HEK293 (cell line): ENCODE measurements at regions not wholly inside any gene's neighbourhood (a gene's known extent, or its start where the extent isn't known, plus 50 kb on each side); places are given as distances from the start of the nearest gene placed in this dataset.

Experiments used
- CTCF ChIA-PET: fragments of 350-600 bp; formaldehyde crosslinking; extraction: SDS; loops from one replicate; lab custom pipeline; 2021; ENCODE audit warnings: antibody characterized with exemption; lab: Yijun Ruan, JAX
- POLR2A ChIA-PET: fragments of 300-600 bp; formaldehyde crosslinking; extraction: SDS; loops from one replicate; lab custom pipeline; 2020; ENCODE audit warnings: antibody characterized with exemption, inconsistent platforms; lab: Yijun Ruan, JAX
- H3K27ac ChIP-seq: fragments of 200-500 bp; sonication (Bioruptor generic); 2 replicates; pipeline ENCODE4 v1.5.1; 2014; ENCODE audit warnings: low read depth, low read length, control low read depth, inconsistent platforms; ENCODE audit errors: extremely low read depth
- H3K36me3 ChIP-seq, 2 experiments: fragments of 200-500 bp in 1 of 2; sonication (Bioruptor generic) in 1 of 2; 1 replicate in 1 of 2; 2 replicates in 1 of 2; pipeline ENCODE4 v1.5.1; 2014 to 2017; ENCODE audit warnings: inconsistent platforms in 2 of 2, low read length in 2 of 2; ENCODE audit not compliant: control insufficient read depth in 2 of 2, insufficient read depth in 1 of 2
- H3K4me1 ChIP-seq: fragments of 200-500 bp; sonication (Bioruptor generic); 2 replicates; pipeline ENCODE4 v1.5.1; 2014; ENCODE audit warnings: mild to moderate bottlenecking, low read length, inconsistent platforms; ENCODE audit not compliant: control insufficient read depth, insufficient read depth
- H3K4me3 ChIP-seq: 2 replicates; pipeline ENCODE4 v1.5.1; 2011; ENCODE audit warnings: low read depth, mild to moderate bottlenecking, control low read depth, low read length, moderate library complexity
- H3K9me3 ChIP-seq: fragments of 200-500 bp; sonication (Bioruptor generic); 2 replicates; pipeline ENCODE4 v1.5.1; 2014; ENCODE audit warnings: low read depth, low read length, inconsistent platforms; ENCODE audit not compliant: control insufficient read depth, insufficient read depth
- BCL6B ChIP-seq: fragments of 450-650 bp; formaldehyde crosslinking; IDR thresholded peaks from 2 replicates; pipeline ENCODE4 v1.5.1; 2017; ENCODE audit warnings: missing biosample characterization, missing genetic modification characterization
- FEZF1 ChIP-seq: fragments of 450-650 bp; formaldehyde crosslinking; IDR thresholded peaks from 2 replicates; pipeline ENCODE4 v1.5.1; 2016; ENCODE audit warnings: missing biosample characterization, missing genetic modification characterization
- HOXA7 ChIP-seq: sonication (generic); formaldehyde crosslinking; IDR thresholded peaks from 2 replicates; pipeline ENCODE4 v1.8.1; 2022; ENCODE audit warnings: missing genetic modification reagents, borderline replicate concordance
- OVOL3 ChIP-seq: fragments of 450-650 bp; formaldehyde crosslinking; IDR thresholded peaks from 2 replicates; pipeline ENCODE4 v1.5.1; 2016; ENCODE audit warnings: missing biosample characterization, missing genetic modification characterization
- ZEB2 ChIP-seq: fragments of 450-650 bp; formaldehyde crosslinking; IDR thresholded peaks from 2 replicates; pipeline ENCODE4 v1.5.1; 2016; ENCODE audit warnings: missing biosample characterization, missing genetic modification characterization
- ZFHX2 ChIP-seq: fragments of 450-650 bp; formaldehyde crosslinking; conservative IDR thresholded peaks from 2 replicates; pipeline ENCODE4 v1.5.1; 2016; ENCODE audit warnings: missing biosample characterization, missing genetic modification characterization
- ZFP37 ChIP-seq: fragments of 450-650 bp; formaldehyde crosslinking; IDR thresholded peaks from 2 replicates; pipeline ENCODE4 v1.5.1; 2016; ENCODE audit warnings: missing biosample characterization, missing genetic modification characterization
- ZNF157 ChIP-seq: fragments of 450-650 bp; formaldehyde crosslinking; IDR thresholded peaks from 2 replicates; pipeline ENCODE4 v1.5.1; 2016; ENCODE audit warnings: missing biosample characterization, missing genetic modification characterization
- ZNF16 ChIP-seq: fragments of 450-650 bp; formaldehyde crosslinking; IDR thresholded peaks from 2 replicates; pipeline ENCODE4 v1.5.1; 2016; ENCODE audit warnings: low read depth, missing biosample characterization, missing genetic modification characterization
- ZNF274 ChIP-seq, 2 experiments: fragments of 200-500 bp in 1 of 2; fragments of 450-650 bp in 1 of 2; sonication (Bioruptor generic) in 1 of 2; formaldehyde crosslinking in 1 of 2; IDR thresholded peaks; 2 replicates each; pipeline versions ENCODE4 v1.5.1 to v1.6.1; 2014 to 2016; ENCODE audit warnings: borderline replicate concordance in 1 of 2, inconsistent platforms in 1 of 2, low read length in 1 of 2, missing biosample characterization in 1 of 2, missing genetic modification characterization in 1 of 2
- ZNF302 ChIP-seq: fragments of 450-650 bp; formaldehyde crosslinking; IDR thresholded peaks from 2 replicates; pipeline ENCODE4 v1.5.1; 2016; ENCODE audit warnings: missing biosample characterization, missing genetic modification characterization, low read depth
- ZNF510 ChIP-seq: fragments of 450-650 bp; formaldehyde crosslinking; IDR thresholded peaks from 2 replicates; pipeline ENCODE4 v1.5.1; 2018; ENCODE audit warnings: mild to moderate bottlenecking, missing genetic modification characterization, missing biosample characterization; ENCODE audit not compliant: insufficient replicate concordance
- ZNF548 ChIP-seq: fragments of 450-650 bp; formaldehyde crosslinking; IDR thresholded peaks from 2 replicates; pipeline ENCODE4 v1.5.1; 2016; ENCODE audit warnings: missing biosample characterization, missing genetic modification characterization
- ZNF561 ChIP-seq: fragments of 450-650 bp; IDR thresholded peaks from 2 replicates; pipeline ENCODE4 v1.5.1; 2018; ENCODE audit warnings: missing biosample characterization, missing genetic modification characterization, borderline replicate concordance
- ZNF585B ChIP-seq: fragments of 450-650 bp; formaldehyde crosslinking; IDR thresholded peaks from 2 replicates; pipeline ENCODE4 v1.5.1; 2016; ENCODE audit warnings: missing biosample characterization, missing genetic modification characterization
- ZNF639 ChIP-seq: fragments of 450-650 bp; formaldehyde crosslinking; IDR thresholded peaks from 2 replicates; pipeline ENCODE4 v1.5.1; 2016; ENCODE audit warnings: missing biosample characterization, missing genetic modification characterization
- ZNF670 ChIP-seq: fragments of 450-650 bp; formaldehyde crosslinking; IDR thresholded peaks from 2 replicates; pipeline ENCODE4 v1.5.1; 2016; ENCODE audit warnings: missing biosample characterization, missing genetic modification characterization, low read depth
- ZNF692 ChIP-seq: fragments of 450-650 bp; formaldehyde crosslinking; IDR thresholded peaks from 2 replicates; pipeline ENCODE4 v1.5.1; 2016; ENCODE audit warnings: missing biosample characterization, missing genetic modification characterization
- ZNF76 ChIP-seq: fragments of 450-650 bp; formaldehyde crosslinking; IDR thresholded peaks from 2 replicates; pipeline ENCODE4; 2016; ENCODE audit warnings: low read depth, missing biosample characterization, missing genetic modification characterization, borderline replicate concordance
- ZNF830 ChIP-seq: fragments of 450-650 bp; IDR thresholded peaks from 2 replicates; pipeline ENCODE4 v1.5.0; 2018; ENCODE audit warnings: missing biosample characterization, missing genetic modification characterization, low read depth, mild to moderate bottlenecking, moderate library complexity
- ZNF843 ChIP-seq: fragments of 450-650 bp; formaldehyde crosslinking; IDR thresholded peaks from 2 replicates; pipeline ENCODE4 v1.5.1; 2016; ENCODE audit warnings: missing biosample characterization, missing genetic modification characterization
- ZSCAN30 ChIP-seq: fragments of 450-650 bp; IDR thresholded peaks from 2 replicates; pipeline ENCODE4 v1.5.1; 2018; ENCODE audit warnings: missing biosample characterization, mild to moderate bottlenecking, missing genetic modification characterization, moderate library complexity
- TF ChIP-seq, protein P1 (sequence below): fragments of 450-650 bp; formaldehyde crosslinking; IDR thresholded peaks from 2 replicates; pipeline ENCODE4 v1.5.1; 2016; ENCODE audit warnings: missing biosample characterization, missing genetic modification characterization, low read depth
- TF ChIP-seq, protein P2 (sequence below): fragments of 450-650 bp; formaldehyde crosslinking; IDR thresholded peaks from 2 replicates; pipeline ENCODE4 v1.5.1; 2017; ENCODE audit warnings: missing biosample characterization, missing genetic modification characterization
- TF ChIP-seq, protein P3 (sequence below): fragments of 450-650 bp; formaldehyde crosslinking; IDR thresholded peaks from 2 replicates; pipeline ENCODE4 v1.5.1; 2016; ENCODE audit warnings: missing biosample characterization, missing genetic modification characterization

GRCh38 chr5:116658141-116658540 is 83.5 kb upstream of the SEMA6A start (continued):
- TF ChIP-seq OVOL3, result no peak
- no peak for TF ChIP-seq ZNF639
- TF ChIP-seq ZNF830 (tag by site-specific recombination), result no peak
- no peak for TF ChIP-seq ZFP37 (tag by site-specific recombination)
- no peak for TF ChIP-seq ZNF670 (tag by site-specific recombination)
- TF ChIP-seq ZNF585B (tag by site-specific recombination), result no peak
- TF ChIP-seq ZNF692 (tag by site-specific recombination), result no peak
- no peak for TF ChIP-seq ZNF561 (tag by site-specific recombination)
- no peak for TF ChIP-seq HOXA7 (CRISPR knock-in tag)
- TF ChIP-seq BCL6B (tag by site-specific recombination), result no peak

GRCh38 chr5:116655431-116655830 is 80.8 kb upstream of the SEMA6A start:
- no peak overlapping the region for H3K4me3 ChIP-seq
- POLR2A ChIA-PET, result no interaction called here
- no peak overlapping the region for H3K27ac ChIP-seq
- H3K4me1 ChIP-seq, result peaks cover 4% of the 10 kb centered on the region
- H3K9me3 ChIP-seq, result no peaks in the 10 kb centered on the region
- H3K36me3 ChIP-seq, result no peaks in the 10 kb centered on the region
- CTCF ChIA-PET, result interaction anchor here (0.6 to 0.7 kb wide), 2 partner anchors 421 to 1082 kb away, joined by 3 read pairs; no protein-coding TSS in a partner anchor
- TF ChIP-seq, protein P1, sequence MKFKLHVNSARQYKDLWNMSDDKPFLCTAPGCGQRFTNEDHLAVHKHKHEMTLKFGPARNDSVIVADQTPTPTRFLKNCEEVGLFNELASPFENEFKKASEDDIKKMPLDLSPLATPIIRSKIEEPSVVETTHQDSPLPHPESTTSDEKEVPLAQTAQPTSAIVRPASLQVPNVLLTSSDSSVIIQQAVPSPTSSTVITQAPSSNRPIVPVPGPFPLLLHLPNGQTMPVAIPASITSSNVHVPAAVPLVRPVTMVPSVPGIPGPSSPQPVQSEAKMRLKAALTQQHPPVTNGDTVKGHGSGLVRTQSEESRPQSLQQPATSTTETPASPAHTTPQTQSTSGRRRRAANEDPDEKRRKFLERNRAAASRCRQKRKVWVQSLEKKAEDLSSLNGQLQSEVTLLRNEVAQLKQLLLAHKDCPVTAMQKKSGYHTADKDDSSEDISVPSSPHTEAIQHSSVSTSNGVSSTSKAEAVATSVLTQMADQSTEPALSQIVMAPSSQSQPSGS (tag by site-specific recombination), result peak; percentile 35; the same call in 1 of the 2 replicates
- TF ChIP-seq ZNF157, result no peak

DNA sequence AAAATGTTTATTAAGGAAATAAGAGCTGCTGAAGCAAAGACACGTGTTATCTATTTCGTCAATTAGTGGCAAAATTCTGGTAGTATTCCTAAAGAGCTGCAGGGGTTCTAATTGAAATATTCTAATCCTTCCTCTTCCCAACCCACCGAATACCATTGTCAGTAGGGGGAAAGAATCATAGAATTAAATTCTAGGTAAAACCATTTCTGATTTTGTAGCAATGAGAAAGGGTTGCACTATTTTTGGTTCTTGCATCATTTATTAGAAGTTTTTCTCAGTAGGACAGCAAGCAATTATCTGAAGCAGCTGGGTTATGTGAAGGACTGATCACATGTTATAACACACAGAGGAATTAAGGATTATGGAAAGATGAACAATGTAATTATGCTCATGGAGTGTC is 80.3 kb upstream of the SEMA6A start:
- Histone ChIP-seq H3K4me1 (peaks cover 4% of the 10 kb centered on the region), H3K9me3 (no peaks in the 10 kb centered on the region), H3K27ac (no peak overlapping the region), H3K36me3 (no peaks in the 10 kb centered on the region), H3K4me3 (no peak overlapping the region)
- ChIA-PET POLR2A (no interaction called here), CTCF (interaction anchor here (0.6 kb wide), 1 partner anchor 1081 kb away, joined by 3 read pairs; no protein-coding TSS in a partner anchor)
- no peak for TF ChIP-seq ZNF157
- TF ChIP-seq ZNF302 (tag by site-specific recombination), result no peak
- TF ChIP-seq ZNF561 (tag by site-specific recombination), result no peak
- TF ChIP-seq ZNF76 (tag by site-specific recombination), result no peak
- TF ChIP-seq ZNF548 (tag by site-specific recombination), result no peak
- TF ChIP-seq ZFHX2 (tag by site-specific recombination), result no peak
- TF ChIP-seq, protein P2, sequence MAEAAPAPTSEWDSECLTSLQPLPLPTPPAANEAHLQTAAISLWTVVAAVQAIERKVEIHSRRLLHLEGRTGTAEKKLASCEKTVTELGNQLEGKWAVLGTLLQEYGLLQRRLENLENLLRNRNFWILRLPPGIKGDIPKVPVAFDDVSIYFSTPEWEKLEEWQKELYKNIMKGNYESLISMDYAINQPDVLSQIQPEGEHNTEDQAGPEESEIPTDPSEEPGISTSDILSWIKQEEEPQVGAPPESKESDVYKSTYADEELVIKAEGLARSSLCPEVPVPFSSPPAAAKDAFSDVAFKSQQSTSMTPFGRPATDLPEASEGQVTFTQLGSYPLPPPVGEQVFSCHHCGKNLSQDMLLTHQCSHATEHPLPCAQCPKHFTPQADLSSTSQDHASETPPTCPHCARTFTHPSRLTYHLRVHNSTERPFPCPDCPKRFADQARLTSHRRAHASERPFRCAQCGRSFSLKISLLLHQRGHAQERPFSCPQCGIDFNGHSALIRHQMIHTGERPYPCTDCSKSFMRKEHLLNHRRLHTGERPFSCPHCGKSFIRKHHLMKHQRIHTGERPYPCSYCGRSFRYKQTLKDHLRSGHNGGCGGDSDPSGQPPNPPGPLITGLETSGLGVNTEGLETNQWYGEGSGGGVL (tag by site-specific recombination), result no peak
- TF ChIP-seq FEZF1 (tag by site-specific recombination), result no peak
- TF ChIP-seq ZNF843 (tag by site-specific recombination), result no peak
- no peak for TF ChIP-seq ZSCAN30 (tag by site-specific recombination)
- TF ChIP-seq ZEB2 (tag by site-specific recombination), result no peak
- TF ChIP-seq ZNF510 (tag by site-specific recombination), result no peak
- no peak for TF ChIP-seq ZNF16 (tag by site-specific recombination)
- TF ChIP-seq, protein P3, sequence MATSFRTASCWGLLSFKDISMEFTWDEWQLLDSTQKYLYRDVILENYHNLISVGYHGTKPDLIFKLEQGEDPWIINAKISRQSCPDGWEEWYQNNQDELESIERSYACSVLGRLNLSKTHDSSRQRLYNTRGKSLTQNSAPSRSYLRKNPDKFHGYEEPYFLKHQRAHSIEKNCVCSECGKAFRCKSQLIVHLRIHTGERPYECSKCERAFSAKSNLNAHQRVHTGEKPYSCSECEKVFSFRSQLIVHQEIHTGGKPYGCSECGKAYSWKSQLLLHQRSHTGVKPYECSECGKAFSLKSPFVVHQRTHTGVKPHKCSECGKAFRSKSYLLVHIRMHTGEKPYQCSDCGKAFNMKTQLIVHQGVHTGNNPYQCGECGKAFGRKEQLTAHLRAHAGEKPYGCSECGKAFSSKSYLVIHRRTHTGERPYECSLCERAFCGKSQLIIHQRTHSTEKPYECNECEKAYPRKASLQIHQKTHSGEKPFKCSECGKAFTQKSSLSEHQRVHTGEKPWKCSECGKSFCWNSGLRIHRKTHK, result no peak
- no peak for TF ChIP-seq ZNF274 (IDR thresholded peaks at IDR 0.05; ENCODE audit: low read length)
- TF ChIP-seq ZNF274 (tag by site-specific recombination; IDR thresholded peaks at IDR 0.05; ENCODE audit: borderline replicate concordance), result no peak
